NCI-H1048 (cell line): ENCODE measurements at regions not wholly inside any gene's neighbourhood (a gene's known extent, or its start where the extent isn't known, plus 50 kb on each side); places are given as distances from the start of the nearest gene placed in this dataset.
"Not testable (repeated sequence)": the region's sequence is repeated elsewhere in the genome, so short reads cannot be mapped to it uniquely, and the experiment has no call there.

Source experiments
- DNase-seq: peaks from one replicate; lab custom pipeline; 2025; lab: John Stamatoyannopoulos, UW

- DNase-seq: not testable (repeated sequence)
Observed at GRCh38 chr10:63848871-63849270, 327.7 kb downstream of the REEP3 start.

- DNase-seq: no peak
Observed at GRCh38 chr10:63862860-63863259, 341.7 kb downstream of the REEP3 start.

- DNase-seq: no peak
Observed at GRCh38 chr10:63865210-63865609, 344.0 kb downstream of the REEP3 start.

DNA sequence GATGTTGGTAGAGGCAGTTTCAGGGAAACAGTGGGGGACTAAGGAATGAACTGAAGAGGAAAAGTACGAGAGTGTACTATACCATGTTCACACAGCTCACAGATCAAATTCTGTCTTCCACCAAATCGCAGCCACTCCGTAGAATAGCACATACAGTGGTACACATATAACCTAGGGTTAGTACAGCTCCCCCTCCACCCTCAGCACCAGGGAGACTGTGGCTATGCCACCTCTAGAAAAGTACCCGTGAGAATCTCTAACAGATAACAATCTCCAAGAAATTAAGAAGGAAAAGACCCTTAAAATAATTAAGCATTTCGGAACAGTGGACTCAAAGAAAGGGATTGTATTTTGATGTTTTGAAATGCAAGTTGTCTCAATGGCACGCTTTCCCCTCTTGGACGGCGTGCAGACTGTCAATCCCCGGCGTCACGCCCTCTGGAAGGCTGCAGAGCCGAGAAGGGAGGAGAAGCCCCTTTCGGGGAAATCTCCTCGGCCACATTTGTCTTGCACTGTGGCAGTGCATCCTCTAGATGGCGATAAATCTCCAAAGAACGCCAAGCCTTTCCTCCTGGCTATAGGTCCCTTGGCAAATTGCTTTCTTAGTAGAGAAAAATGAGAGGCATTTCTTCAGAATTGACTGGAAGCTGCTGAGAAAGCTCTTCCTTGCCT, 345.0 kb downstream of the REEP3 start:
- DNase-seq: peak; percentile 13

DNA sequence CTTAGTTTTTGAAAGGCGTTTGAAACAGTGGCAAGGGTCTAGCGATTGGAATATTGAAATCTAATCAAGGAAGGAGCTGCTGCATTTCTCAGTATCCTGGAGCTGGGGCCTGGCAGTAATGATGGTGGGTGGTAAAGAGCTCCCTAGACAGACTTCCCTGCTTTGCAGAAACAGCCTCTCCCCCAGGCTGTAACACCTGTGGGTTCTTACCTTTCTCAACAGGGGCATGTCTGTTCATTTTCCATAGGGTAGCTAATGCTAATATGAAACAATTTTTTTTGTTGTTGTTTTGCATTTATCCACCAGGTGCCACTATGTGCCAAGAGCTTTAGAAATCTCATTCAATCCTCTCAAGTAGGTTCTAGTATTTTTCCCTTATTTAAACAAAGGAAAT, 345.5 kb downstream of the REEP3 start:
- DNase-seq: no peak

GRCh38 chr10:63878428-63878827, 357.2 kb downstream of the REEP3 start:
- DNase-seq: no peak

DNA sequence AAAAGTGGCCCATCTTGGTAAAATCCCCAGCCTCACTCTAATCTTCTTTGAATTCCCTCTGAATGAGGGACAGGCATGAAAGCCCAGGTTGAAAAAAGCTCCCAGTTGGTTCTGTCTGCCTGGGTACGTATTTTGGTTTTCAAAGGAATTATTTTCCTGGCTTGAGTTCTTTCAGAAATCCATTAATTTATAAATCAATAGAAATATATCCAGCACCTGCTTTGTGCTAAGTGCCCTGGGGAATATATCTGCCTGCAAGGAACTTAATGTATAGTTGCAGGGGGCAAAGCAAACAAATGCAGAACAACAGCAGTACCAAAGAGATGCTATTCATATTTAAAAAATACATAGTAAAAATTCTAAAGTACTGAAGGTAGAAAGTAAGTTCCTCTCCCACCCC, 362.7 kb downstream of the REEP3 start:
- no peak for DNase-seq

GRCh38 chr10:63884426-63884825, 363.2 kb downstream of the REEP3 start:
- DNase-seq: no peak

DNA sequence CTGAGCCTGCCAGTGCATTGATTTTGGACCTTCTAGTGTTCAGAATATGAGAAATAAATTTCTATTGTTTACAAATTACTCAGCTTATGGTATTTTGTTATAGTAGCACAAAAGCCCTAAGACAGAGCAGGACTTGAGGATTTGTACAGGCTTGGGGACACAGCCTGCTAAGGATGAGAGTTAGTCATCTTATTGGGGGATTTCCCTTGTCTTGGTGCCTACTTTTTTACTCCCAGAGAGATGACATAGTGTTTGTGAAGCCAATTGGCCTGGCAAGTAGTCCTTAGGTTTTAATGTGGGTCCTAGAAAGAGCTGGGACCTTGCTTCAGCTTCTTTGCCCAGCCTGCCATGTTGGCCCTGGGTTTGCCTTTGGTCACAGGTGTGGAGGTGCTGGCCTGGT, 364.0 kb downstream of the REEP3 start:
- DNase-seq: no peak

DNA sequence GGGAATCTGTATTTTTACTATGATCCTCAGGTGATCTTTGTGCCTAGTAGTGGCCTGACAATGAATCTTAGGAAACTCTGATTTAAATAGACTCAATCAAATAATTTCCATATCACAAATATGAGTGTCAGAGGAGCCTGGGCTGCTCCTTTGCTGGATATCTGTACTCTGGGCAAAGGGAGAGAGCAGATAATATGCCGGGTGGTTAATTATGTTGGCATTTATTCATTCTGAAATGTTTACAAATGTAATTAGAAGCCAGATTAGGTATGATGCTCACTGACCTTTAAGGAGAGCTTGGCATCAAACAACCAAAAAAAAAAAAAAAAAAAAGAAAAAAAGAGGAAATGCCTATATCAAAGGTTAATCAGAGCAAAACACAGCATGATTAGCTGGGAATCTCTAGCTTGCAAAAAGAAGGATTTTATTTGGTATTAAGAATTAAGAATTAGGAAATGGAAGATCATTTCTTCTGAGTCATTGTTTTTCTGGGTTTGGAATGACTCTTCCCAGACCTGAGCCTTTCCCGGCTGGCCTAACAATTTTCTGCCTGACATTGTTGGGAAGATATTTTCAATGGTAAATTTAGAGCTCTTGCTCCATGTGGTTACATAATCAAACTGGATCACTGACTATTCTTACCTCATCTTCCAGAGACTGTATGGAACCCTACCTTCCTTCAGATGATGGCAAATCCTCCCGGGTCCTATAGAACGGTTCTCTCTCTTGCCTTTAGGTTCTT, 365.3 kb downstream of the REEP3 start:
- no peak for DNase-seq

DNA sequence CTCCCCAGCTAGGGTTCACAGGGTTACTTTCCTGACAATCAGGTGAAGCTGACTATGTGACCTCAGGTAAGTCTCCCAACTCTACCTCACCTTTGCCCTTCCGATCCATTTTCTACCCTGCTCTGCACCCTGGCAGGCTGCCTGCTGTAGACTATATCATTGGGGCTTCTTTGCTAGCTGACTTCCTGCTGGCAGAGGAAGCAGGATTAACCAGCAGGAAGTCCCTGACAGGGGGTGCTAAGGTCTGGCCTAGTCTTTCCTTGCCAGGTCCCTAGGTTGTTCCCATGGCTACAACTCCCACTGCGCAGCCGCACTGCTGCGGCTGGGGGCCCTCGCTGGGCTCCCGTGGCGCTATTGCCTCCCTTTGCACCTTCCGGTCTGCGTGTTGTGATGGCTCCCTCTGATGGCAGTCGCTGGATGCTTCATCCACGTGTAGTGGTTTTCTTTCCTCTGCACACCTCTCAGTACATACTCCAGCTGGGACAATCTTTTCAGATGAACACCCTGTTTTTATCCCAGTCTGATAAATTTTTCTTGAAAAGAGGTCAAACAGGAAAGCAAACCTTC, 365.9 kb downstream of the REEP3 start:
- no peak for DNase-seq

GRCh38 chr10:63887600-63888370, 366.6 kb downstream of the REEP3 start:
- no peak for DNase-seq

- DNase-seq: no peak
Observed at GRCh38 chr10:63889803-63890202, 368.6 kb downstream of the REEP3 start.

DNA sequence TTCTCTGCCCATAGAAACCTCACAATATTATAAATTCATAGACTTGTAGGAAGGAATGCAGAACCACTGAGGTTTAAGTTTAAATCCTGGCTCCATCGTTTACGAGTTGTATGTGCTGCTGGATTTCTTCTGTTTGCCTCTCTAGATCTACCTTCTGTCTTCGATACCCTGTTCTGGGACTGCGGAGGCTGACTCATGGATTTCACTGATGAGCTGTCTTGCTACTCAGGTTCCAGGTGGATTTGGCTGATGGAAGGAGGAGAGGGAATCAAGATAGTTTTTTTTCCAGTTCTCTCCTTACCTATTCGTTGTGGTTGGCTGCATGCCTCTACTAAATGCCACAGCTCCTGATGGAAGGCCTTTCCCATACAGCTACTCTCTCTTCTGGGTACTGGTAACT, 375.8 kb downstream of the REEP3 start:
- DNase-seq: no peak

DNA sequence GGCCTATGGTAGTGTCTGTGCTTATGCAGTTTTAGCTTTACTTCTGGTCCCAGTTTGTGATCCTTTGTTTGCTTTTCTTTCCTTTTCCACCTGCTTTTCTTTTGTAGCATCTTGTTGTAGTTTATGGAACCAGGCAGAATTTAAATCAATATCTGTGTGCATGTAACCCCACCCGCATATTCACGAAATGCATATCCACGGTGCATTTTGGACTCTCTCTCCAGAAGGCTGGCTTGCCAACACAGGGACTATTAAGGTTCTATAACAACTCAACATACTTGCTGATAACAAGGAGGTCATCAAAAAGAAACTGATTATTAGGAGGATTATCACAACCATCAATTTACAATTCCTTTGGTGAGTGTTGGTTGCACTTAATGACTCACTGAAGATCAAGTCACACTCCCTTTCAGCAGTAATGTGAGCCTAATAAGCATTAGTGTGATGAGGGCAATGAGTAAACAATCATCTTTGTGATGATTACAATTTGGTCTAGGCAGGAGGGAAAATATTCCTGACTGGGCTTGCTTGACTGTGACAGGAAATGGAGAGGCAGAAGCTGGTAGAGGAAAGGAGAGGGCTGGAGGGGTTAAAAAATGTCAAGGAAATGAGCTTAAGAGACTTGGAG, 378.6 kb downstream of the REEP3 start:
- DNase-seq: no peak

GRCh38 chr10:63901228-63901627, 380.0 kb downstream of the REEP3 start:
- DNase-seq: no peak

DNA sequence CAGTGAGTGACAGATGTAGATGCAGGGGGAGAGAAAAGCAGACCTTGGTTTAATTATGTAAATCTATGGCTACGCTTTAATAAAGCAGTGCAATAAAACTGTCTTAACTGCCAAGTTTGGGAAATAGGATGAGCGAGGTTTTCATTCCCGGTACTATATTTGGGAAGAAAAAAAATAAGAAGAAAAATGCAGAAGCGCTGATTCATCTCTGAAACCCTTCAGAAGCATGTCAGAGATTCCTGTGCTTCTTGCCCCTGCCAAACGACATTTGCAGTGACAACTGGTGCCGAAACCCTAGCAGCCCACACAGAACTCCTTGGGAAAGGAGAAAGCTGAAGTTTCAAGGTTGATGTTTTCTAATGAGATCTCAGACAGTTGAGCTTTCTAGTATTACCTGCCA, 380.7 kb downstream of the REEP3 start:
- no peak for DNase-seq

GRCh38 chr10:63910806-63911205, 389.6 kb downstream of the REEP3 start:
- no peak for DNase-seq

- no peak for DNase-seq
Observed at GRCh38 chr10:63915240-63915639, 394.0 kb downstream of the REEP3 start.

DNA sequence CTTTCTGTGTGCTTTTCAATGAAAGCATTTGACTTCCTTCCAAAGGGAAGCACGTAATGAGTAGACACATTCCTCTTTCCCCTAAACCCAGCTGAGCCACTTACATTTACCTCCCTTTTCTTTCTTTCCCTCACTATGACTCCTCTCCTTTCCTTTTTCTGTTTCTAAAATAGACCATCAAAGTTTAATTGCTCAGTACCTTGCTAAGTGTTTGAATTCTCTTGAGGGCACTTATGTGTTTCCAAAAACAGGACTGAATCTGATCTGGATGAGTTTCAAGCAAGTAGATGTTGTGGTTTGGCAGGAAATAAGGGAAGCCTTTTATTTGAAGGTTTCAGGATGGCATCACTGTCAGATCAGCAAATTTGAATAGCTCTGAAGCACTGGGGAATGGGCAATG, 396.2 kb downstream of the REEP3 start:
- DNase-seq: no peak

GRCh38 chr10:63919575-63920279, 398.5 kb downstream of the REEP3 start:
- no peak for DNase-seq

- DNase-seq: no peak
Observed at GRCh38 chr10:63920926-63921325, 399.7 kb downstream of the REEP3 start.
